ENCODE measurements at regions not wholly inside any gene's neighbourhood (a gene's known extent, or its start where the extent isn't known, plus 50 kb on each side); places are given as distances from the start of the nearest gene placed in this dataset.

- H3K4me1 ChIP-seq (ENCODE audit: control insufficient read depth in 2 of 2, insufficient read depth in 2 of 2, low read length in 2 of 2) = no peaks in the 10 kb centered on the region
- POLR2A ChIA-PET = no interaction called here
- CTCF ChIA-PET = no interaction called here
- no peak overlapping the region for H3K4me3 ChIP-seq (ENCODE audit: low read length)
- no peaks in the 10 kb centered on the region for H3K9me3 ChIP-seq (ENCODE audit: control insufficient read depth in 2 of 3, low read length in 3 of 3)
- Mint-ChIP-seq H3K9me3 (no peaks in the 10 kb centered on the region), H3K27me3 (peaks cover 0 to 3% (median 0%) of the 10 kb centered on the region in 5 donors), H3K4me3 (no peak overlapping the region), H3K27ac (no peak overlapping the region), H3K36me3 (no peaks in the 10 kb centered on the region), H3K4me1 (no peaks in the 10 kb centered on the region)
- no peak for DNase-seq
- no peaks in the 10 kb centered on the region for H3K27me3 ChIP-seq (ENCODE audit: control insufficient read depth in 2 of 2, insufficient read depth in 2 of 2, low read length in 2 of 2)
- no peaks in the 10 kb centered on the region for H3K36me3 ChIP-seq (ENCODE audit: control insufficient read depth in 2 of 3, insufficient read depth in 3 of 3, low read length in 3 of 3)
- ATAC-seq = no peak
- intact Hi-C loops (cut with micrococcal nuclease) = no loop called here
- H3K27ac ChIP-seq (ENCODE audit: low read depth, low read length) = no peak overlapping the region
These were observed 70.7 kb upstream of the NPY start for GRCh38 chr7:24213311-24213710.

GRCh38 chr7:24214670-24215069 is 69.3 kb upstream of the NPY start:
- CTCF ChIA-PET = no interaction called here

GRCh38 chr7:24216576-24217125 is 67.3 kb upstream of the NPY start:
- no peak overlapping the region for H3K27ac ChIP-seq (ENCODE audit: low read depth, low read length)
- intact Hi-C loops (cut with micrococcal nuclease) = no loop called here
- no peaks in the 10 kb centered on the region for H3K27me3 ChIP-seq (ENCODE audit: control insufficient read depth in 2 of 2, insufficient read depth in 2 of 2, low read length in 2 of 2)
- no peaks in the 10 kb centered on the region for H3K4me1 ChIP-seq (ENCODE audit: control insufficient read depth in 2 of 2, insufficient read depth in 2 of 2, low read length in 2 of 2)
- Mint-ChIP-seq H3K9me3 (no peaks in the 10 kb centered on the region), H3K4me3 (no peak overlapping the region), H3K27ac (no peak overlapping the region), H3K4me1 (peaks cover 0 to 5% (median 0%) of the 10 kb centered on the region in 7 donors), H3K27me3 (peaks cover 0 to 6% (median 0%) of the 10 kb centered on the region in 5 donors), H3K36me3 (no peaks in the 10 kb centered on the region)
- no peaks in the 10 kb centered on the region for H3K9me3 ChIP-seq (ENCODE audit: control insufficient read depth in 2 of 3, low read length in 3 of 3)
- ChIA-PET CTCF (no interaction called here), POLR2A (no interaction called here)
- ATAC-seq (no peak), DNase-seq (no peak)
- no peaks in the 10 kb centered on the region for H3K36me3 ChIP-seq (ENCODE audit: control insufficient read depth in 2 of 3, insufficient read depth in 3 of 3, low read length in 3 of 3)
- no peak overlapping the region for H3K4me3 ChIP-seq (ENCODE audit: low read length)

More at GRCh38 chr7:24214670-24215069, 69.3 kb upstream of the NPY start:
- no peaks in the 10 kb centered on the region for H3K9me3 ChIP-seq (ENCODE audit: control insufficient read depth in 2 of 3, low read length in 3 of 3)
- POLR2A ChIA-PET = no interaction called here
- peaks cover 0 to 3% (median 0%) of the 10 kb centered on the region in 7 donors for H3K4me1 Mint-ChIP-seq
- no peak overlapping the region for H3K4me3 ChIP-seq (ENCODE audit: low read length)
- intact Hi-C loops (cut with micrococcal nuclease) = no loop called here
- no peaks in the 10 kb centered on the region for H3K9me3 Mint-ChIP-seq
- DNase-seq (no peak), ATAC-seq (no peak)
- no peaks in the 10 kb centered on the region for H3K4me1 ChIP-seq (ENCODE audit: control insufficient read depth in 2 of 2, insufficient read depth in 2 of 2, low read length in 2 of 2)
- H3K4me3 Mint-ChIP-seq = no peak overlapping the region
- no peak overlapping the region for H3K27ac Mint-ChIP-seq
- no peaks in the 10 kb centered on the region for H3K36me3 Mint-ChIP-seq
- no peak overlapping the region for H3K27ac ChIP-seq (ENCODE audit: low read depth, low read length)
- no peaks in the 10 kb centered on the region for H3K27me3 ChIP-seq (ENCODE audit: control insufficient read depth in 2 of 2, insufficient read depth in 2 of 2, low read length in 2 of 2)
- H3K27me3 Mint-ChIP-seq = peaks cover 0 to 4% (median 0%) of the 10 kb centered on the region in 5 donors
- H3K36me3 ChIP-seq (ENCODE audit: control insufficient read depth in 2 of 3, insufficient read depth in 3 of 3, low read length in 3 of 3) = no peaks in the 10 kb centered on the region

GRCh38 chr7:24221500-24221899 is 62.5 kb upstream of the NPY start:
- Histone ChIP-seq H3K4me1 (ENCODE audit: control insufficient read depth in 2 of 2, insufficient read depth in 2 of 2, low read length in 2 of 2) (no peaks in the 10 kb centered on the region), H3K9me3 (ENCODE audit: control insufficient read depth in 2 of 3, low read length in 3 of 3) (no peaks in the 10 kb centered on the region), H3K27ac (ENCODE audit: low read depth, low read length) (no peak overlapping the region), H3K27me3 (ENCODE audit: control insufficient read depth in 2 of 2, insufficient read depth in 2 of 2, low read length in 2 of 2) (no peaks in the 10 kb centered on the region), H3K36me3 (ENCODE audit: control insufficient read depth in 2 of 3, insufficient read depth in 3 of 3, low read length in 3 of 3) (no peaks in the 10 kb centered on the region), H3K4me3 (ENCODE audit: low read length) (no peak overlapping the region)
- Mint-ChIP-seq H3K27ac (no peak overlapping the region), H3K9me3 (peaks cover 0 to 18% (median 2%) of the 10 kb centered on the region in 11 donors), H3K4me3 (no peak overlapping the region), H3K27me3 (peaks cover 0 to 5% (median 0%) of the 10 kb centered on the region in 5 donors), H3K4me1 (peaks cover 0 to 5% (median under 1%) of the 10 kb centered on the region in 7 donors), H3K36me3 (peaks cover 0 to 5% (median 0%) of the 10 kb centered on the region in 5 donors)
- ChIA-PET POLR2A (no interaction called here), CTCF (no interaction called here)
- DNase-seq (no peak), ATAC-seq (no peak)
- intact Hi-C loops (cut with micrococcal nuclease) = no loop called here

GRCh38 chr7:24227068-24227467 is 56.9 kb upstream of the NPY start:
- CTCF ChIA-PET = no interaction called here
- ATAC-seq = peak; percentile 43

GRCh38 chr7:24227603-24228359 is 56.2 kb upstream of the NPY start:
- Histone ChIP-seq H3K36me3 (ENCODE audit: control insufficient read depth in 2 of 3, insufficient read depth in 3 of 3, low read length in 3 of 3) (no peaks in the 10 kb centered on the region), H3K4me1 (ENCODE audit: control insufficient read depth in 2 of 2, insufficient read depth in 2 of 2, low read length in 2 of 2) (peaks cover 7 to 23% of the 10 kb centered on the region in 2 donors), H3K27me3 (ENCODE audit: control insufficient read depth in 2 of 2, insufficient read depth in 2 of 2, low read length in 2 of 2) (no peaks in the 10 kb centered on the region), H3K4me3 (ENCODE audit: low read length) (no peak overlapping the region), H3K27ac (ENCODE audit: low read depth, low read length) (no peak overlapping the region), H3K9me3 (ENCODE audit: control insufficient read depth in 2 of 3, low read length in 3 of 3) (no peaks in the 10 kb centered on the region)
- H3K9me3 Mint-ChIP-seq = peaks cover 0 to 15% (median 2%) of the 10 kb centered on the region in 11 donors
- ChIA-PET POLR2A (no interaction called here), CTCF (no interaction called here)
- intact Hi-C loops (cut with micrococcal nuclease) = no loop called here
- peak overlapping the region in 9 of 10 donors; percentile 19 to 65 (median 41) for H3K4me3 Mint-ChIP-seq
- peak in 7 of 9 donors; percentile 0 to 39 (median 29) for DNase-seq
- H3K4me1 Mint-ChIP-seq = peaks cover 12 to 37% (median 33%) of the 10 kb centered on the region in 7 donors
- H3K27ac Mint-ChIP-seq = peak overlapping the region in 8 of 9 donors; percentile 41 to 81 (median 72)
- H3K27me3 Mint-ChIP-seq = peaks cover 0 to 18% (median 0%) of the 10 kb centered on the region in 5 donors
- H3K36me3 Mint-ChIP-seq = peaks cover 0 to 3% (median 0%) of the 10 kb centered on the region in 5 donors
- peak; percentile 82 for ATAC-seq

More at GRCh38 chr7:24227068-24227467, 56.9 kb upstream of the NPY start:
- H3K27ac ChIP-seq (ENCODE audit: low read depth, low read length) = no peak overlapping the region
- DNase-seq = peak in 2 of 9 donors; percentile 5 to 10
- POLR2A ChIA-PET = no interaction called here
- H3K9me3 ChIP-seq (ENCODE audit: control insufficient read depth in 2 of 3, low read length in 3 of 3) = no peaks in the 10 kb centered on the region
- H3K9me3 Mint-ChIP-seq = peaks cover 0 to 18% (median 2%) of the 10 kb centered on the region in 11 donors
- H3K27me3 Mint-ChIP-seq = peaks cover 0 to 17% (median 0%) of the 10 kb centered on the region in 5 donors
- H3K4me1 Mint-ChIP-seq = peaks cover 12 to 37% (median 33%) of the 10 kb centered on the region in 7 donors
- intact Hi-C loops (cut with micrococcal nuclease) = no loop called here
- H3K4me1 ChIP-seq (ENCODE audit: control insufficient read depth in 2 of 2, insufficient read depth in 2 of 2, low read length in 2 of 2) = peaks cover 7 to 23% of the 10 kb centered on the region in 2 donors
- H3K36me3 Mint-ChIP-seq = peaks cover 0 to 5% (median 0%) of the 10 kb centered on the region in 5 donors
- H3K27me3 ChIP-seq (ENCODE audit: control insufficient read depth in 2 of 2, insufficient read depth in 2 of 2, low read length in 2 of 2) = no peaks in the 10 kb centered on the region
- H3K4me3 Mint-ChIP-seq = peak overlapping the region in 6 of 10 donors; percentile 33 to 65 (median 47)
- H3K27ac Mint-ChIP-seq = peak overlapping the region in 7 of 9 donors; percentile 41 to 81 (median 55)
- H3K36me3 ChIP-seq (ENCODE audit: control insufficient read depth in 2 of 3, insufficient read depth in 3 of 3, low read length in 3 of 3) = no peaks in the 10 kb centered on the region
- H3K4me3 ChIP-seq (ENCODE audit: low read length) = no peak overlapping the region

All from naive thymus-derived CD4-positive, alpha-beta T cell (primary cell).